ENCODE measurements at regions not wholly inside any gene's neighbourhood (a gene's known extent, or its start where the extent isn't known, plus 50 kb on each side); places are given as distances from the start of the nearest gene placed in this dataset.
A peak's percentile ranks its signal among the peaks of the same experiment; 100 is the strongest.

DNA sequence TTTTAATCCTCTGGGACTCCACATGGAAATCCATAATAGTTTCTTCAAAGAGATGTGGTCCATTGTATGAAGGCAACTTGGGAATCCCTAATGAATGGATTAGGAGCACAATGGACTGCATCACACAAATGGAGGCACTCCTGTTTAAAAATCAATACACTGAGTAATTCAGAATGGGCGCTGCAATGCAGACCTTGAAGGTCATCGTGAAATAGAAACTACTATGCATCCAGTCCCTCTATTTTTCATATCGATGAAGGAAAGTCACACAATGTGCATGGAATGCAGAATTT, 98.8 kb upstream of the EGFL6 start:
- H3K4me3 ChIP-seq (ENCODE audit: low read length) = no peak overlapping the region
- TF ChIP-seq, protein P1, sequence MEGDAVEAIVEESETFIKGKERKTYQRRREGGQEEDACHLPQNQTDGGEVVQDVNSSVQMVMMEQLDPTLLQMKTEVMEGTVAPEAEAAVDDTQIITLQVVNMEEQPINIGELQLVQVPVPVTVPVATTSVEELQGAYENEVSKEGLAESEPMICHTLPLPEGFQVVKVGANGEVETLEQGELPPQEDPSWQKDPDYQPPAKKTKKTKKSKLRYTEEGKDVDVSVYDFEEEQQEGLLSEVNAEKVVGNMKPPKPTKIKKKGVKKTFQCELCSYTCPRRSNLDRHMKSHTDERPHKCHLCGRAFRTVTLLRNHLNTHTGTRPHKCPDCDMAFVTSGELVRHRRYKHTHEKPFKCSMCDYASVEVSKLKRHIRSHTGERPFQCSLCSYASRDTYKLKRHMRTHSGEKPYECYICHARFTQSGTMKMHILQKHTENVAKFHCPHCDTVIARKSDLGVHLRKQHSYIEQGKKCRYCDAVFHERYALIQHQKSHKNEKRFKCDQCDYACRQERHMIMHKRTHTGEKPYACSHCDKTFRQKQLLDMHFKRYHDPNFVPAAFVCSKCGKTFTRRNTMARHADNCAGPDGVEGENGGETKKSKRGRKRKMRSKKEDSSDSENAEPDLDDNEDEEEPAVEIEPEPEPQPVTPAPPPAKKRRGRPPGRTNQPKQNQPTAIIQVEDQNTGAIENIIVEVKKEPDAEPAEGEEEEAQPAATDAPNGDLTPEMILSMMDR (IDR thresholded peaks at IDR 0.05; ENCODE audit: insufficient read depth, low read depth, low read length, missing control alignments) = no peak
- DNase-seq (ENCODE audit: low read depth) = no peak

DNA sequence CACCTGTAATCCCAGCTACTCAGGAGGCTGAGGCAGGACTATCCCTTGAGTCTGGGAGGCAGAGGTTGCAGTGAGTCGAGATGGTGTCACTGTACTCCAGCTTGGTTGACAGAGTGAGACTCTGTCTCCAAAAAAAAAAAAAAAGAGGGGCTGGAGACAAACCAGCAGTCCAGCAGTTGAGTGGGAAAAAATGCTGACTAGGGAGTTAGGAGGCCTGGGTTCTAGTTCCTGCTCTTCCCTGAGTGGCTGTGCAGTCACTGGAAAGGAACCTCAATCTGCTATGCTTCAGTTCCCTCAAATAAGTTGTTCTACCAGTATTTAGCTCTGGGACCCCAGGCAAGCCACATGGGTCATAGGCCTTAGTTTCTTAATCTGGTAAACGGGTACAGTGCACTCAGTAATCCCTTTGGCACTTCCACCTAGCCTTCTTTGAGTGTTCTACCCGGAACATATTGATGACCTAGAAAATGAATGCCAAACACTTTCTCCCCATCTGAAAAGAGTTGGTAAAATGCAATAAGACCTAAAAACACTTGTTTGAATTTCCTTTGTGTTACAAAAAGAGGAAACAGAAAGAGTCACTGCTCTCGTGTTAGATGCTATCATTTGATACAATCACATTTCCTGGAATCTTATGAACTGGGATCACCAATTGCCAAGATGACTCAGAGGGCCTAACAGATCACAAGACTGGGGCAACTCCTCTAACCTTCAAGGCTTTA, 99.3 kb upstream of the EGFL6 start:
- TF ChIP-seq, protein P1 (IDR thresholded peaks at IDR 0.05; ENCODE audit: insufficient read depth, low read depth, low read length, missing control alignments) = no peak
- DNase-seq (ENCODE audit: low read depth) = peak; percentile 54
- H3K4me3 ChIP-seq (ENCODE audit: low read length) = no peak overlapping the region

DNA sequence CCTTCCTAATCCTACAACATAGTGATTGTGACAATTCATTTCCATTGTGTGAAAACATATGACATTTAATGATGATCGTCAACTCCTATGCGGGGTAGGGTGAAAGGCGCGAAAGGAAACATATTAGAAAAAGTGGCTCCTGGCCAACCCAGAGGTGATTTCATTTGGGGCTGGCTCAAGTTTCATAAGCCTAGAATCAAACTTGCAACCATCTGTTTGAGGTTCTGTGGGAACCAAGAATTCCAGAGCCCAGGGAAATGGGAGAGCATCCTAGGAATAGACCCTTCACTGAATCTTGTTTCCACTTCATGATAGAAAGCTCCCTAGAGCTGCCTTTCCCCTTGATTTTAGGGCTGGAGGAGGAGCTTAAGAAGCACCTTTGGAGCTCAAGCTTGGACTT, 101.3 kb upstream of the EGFL6 start:
- no peak for DNase-seq (ENCODE audit: low read depth)
- H3K4me3 ChIP-seq (ENCODE audit: low read length) = no peak overlapping the region
- TF ChIP-seq, protein P1 (IDR thresholded peaks at IDR 0.05; ENCODE audit: insufficient read depth, low read depth, low read length, missing control alignments) = no peak

DNA sequence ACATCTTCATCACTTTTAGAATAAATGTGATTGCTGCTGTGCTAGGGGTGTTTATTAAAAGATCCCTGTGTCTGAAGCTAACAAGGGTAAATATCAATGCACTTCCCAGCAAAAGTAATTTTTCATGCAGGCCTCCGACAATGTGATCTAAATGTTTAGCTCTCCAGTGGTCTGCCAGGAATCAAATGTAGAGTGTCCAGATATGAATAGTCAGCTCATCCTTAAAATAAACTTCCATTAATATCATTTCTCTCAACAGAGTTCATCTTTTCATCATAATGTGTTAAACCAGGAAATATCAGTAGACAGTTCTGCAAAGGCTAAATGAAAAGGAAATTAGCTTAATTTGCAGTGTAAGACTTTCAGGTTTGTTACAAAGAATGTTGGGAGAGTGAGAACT, 102.2 kb upstream of the EGFL6 start:
- no peak for DNase-seq (ENCODE audit: low read depth)
- TF ChIP-seq, protein P1 (IDR thresholded peaks at IDR 0.05; ENCODE audit: insufficient read depth, low read depth, low read length, missing control alignments) = no peak
- H3K4me3 ChIP-seq (ENCODE audit: low read length) = no peak overlapping the region

DNA sequence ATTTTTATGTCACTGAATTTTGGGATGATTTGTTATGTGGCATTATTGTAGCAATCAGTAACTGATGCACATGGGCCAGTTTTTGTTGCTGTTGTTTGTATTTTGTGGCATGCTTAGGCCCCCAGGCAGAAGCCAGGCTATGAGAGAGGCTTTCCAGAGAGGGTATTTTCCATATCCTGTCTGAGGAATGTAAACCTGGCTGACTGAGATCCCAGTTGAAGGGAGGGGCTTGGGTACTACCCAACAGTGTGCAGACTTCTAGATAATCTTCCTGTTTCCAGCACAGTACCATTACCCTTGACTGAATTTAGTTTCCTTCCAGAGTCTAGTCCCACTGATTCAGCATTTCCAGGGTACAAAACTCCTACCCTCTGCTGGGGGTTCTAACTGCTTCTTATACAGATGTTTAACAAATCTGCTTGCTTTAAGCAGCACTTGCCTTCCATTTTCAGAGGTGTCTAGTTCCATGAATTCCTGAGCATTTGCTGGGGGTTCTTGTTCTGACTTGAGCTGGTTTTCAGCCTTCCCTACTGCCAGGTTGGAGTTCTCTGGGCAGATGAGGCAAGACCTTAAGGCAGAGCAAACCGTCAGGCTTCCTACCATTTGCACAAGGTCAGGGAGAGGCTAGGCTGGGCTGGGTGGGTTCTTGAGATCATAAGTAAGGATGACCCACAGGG, 104.7 kb upstream of the EGFL6 start:
- TF ChIP-seq, protein P1 (IDR thresholded peaks at IDR 0.05; ENCODE audit: insufficient read depth, low read depth, low read length, missing control alignments) = no peak
- peak; percentile 27 for DNase-seq (ENCODE audit: low read depth)
- no peak overlapping the region for H3K4me3 ChIP-seq (ENCODE audit: low read length)

DNA sequence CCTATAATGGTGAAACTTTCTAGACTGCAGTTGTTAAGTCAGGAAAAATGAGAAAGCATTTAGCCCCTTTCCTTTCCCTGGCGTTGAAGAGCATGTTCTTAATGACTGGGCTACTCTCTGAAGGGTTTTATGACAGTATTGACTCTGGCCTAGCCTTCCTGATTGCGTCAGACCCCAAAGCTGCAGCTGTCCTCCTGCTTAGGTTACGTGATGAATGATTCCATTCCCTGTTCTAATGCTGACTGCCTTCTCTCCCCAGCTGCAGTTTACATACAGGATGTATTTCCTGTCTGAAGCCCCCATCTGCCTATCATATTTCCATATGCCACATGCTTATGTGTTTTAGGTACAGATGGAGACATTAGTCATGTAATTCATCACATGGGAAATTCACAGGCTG, 105.8 kb upstream of the EGFL6 start:
- TF ChIP-seq, protein P1 (IDR thresholded peaks at IDR 0.05; ENCODE audit: insufficient read depth, low read depth, low read length, missing control alignments) = no peak
- no peak overlapping the region for H3K4me3 ChIP-seq (ENCODE audit: low read length)
- peak; percentile 83 for DNase-seq (ENCODE audit: low read depth)

DNA sequence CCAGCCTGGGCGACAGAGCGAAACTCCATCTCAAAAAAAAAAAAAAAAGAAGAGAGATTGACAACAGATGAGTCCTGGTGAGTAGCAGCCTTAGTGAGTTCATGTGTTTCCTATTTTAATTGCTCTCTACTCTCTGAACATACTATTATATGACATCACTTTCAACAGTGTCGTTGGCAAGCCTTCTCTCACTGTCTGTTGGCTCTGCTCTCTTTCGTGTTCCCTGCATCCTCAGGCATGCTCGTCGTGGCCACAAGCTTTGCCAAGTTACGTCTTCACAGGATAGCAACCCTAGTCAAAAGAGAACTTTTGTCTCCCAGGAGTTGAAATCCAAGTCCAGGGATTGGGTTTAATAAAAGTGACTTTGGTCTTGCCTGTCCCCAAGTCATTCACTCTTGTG, 117.1 kb upstream of the EGFL6 start:
- DNase-seq (ENCODE audit: low read depth) = no peak
- no peak overlapping the region for H3K4me3 ChIP-seq (ENCODE audit: low read length)
- TF ChIP-seq, protein P1 (IDR thresholded peaks at IDR 0.05; ENCODE audit: insufficient read depth, low read depth, low read length, missing control alignments) = no peak
